HL-60 (cell line): ENCODE measurements at regions not wholly inside any gene's neighbourhood (a gene's known extent, or its start where the extent isn't known, plus 50 kb on each side); places are given as distances from the start of the nearest gene placed in this dataset.

Experiments used
- CTCF ChIP-seq: IDR thresholded peaks from one replicate; pipeline ENCODE4 v1.5.1; 2011; ENCODE audit warnings: low read length, control low read depth, inconsistent platforms; ENCODE audit not compliant: insufficient read depth
- GABPA ChIP-seq: IDR thresholded peaks from 2 replicates; pipeline ENCODE4 v1.6.1; 2012; ENCODE audit warnings: low read depth
- POLR2AphosphoS5 ChIP-seq: IDR thresholded peaks from 2 replicates; pipeline ENCODE4 v1.6.1; 2012; ENCODE audit warnings: low read depth
- REST ChIP-seq: IDR thresholded peaks from 2 replicates; pipeline ENCODE4 v1.6.1; 2012; ENCODE audit warnings: low read depth; ENCODE audit not compliant: insufficient replicate concordance
- SPI1 ChIP-seq: IDR thresholded peaks from 2 replicates; pipeline ENCODE4 v1.6.1; 2012; ENCODE audit warnings: low read depth, mild to moderate bottlenecking, borderline replicate concordance

- TF ChIP-seq REST = no peak
- no peak for TF ChIP-seq CTCF
- TF ChIP-seq POLR2AphosphoS5 = no peak
- TF ChIP-seq GABPA = no peak
- TF ChIP-seq SPI1 = no peak
These were observed 166.7 kb upstream of the PRICKLE2 start for GRCh38 chr3:64392001-64392400.
